ENCODE measurements at regions not wholly inside any gene's neighbourhood (a gene's known extent, or its start where the extent isn't known, plus 50 kb on each side); places are given as distances from the start of the nearest gene placed in this dataset.

DNA sequence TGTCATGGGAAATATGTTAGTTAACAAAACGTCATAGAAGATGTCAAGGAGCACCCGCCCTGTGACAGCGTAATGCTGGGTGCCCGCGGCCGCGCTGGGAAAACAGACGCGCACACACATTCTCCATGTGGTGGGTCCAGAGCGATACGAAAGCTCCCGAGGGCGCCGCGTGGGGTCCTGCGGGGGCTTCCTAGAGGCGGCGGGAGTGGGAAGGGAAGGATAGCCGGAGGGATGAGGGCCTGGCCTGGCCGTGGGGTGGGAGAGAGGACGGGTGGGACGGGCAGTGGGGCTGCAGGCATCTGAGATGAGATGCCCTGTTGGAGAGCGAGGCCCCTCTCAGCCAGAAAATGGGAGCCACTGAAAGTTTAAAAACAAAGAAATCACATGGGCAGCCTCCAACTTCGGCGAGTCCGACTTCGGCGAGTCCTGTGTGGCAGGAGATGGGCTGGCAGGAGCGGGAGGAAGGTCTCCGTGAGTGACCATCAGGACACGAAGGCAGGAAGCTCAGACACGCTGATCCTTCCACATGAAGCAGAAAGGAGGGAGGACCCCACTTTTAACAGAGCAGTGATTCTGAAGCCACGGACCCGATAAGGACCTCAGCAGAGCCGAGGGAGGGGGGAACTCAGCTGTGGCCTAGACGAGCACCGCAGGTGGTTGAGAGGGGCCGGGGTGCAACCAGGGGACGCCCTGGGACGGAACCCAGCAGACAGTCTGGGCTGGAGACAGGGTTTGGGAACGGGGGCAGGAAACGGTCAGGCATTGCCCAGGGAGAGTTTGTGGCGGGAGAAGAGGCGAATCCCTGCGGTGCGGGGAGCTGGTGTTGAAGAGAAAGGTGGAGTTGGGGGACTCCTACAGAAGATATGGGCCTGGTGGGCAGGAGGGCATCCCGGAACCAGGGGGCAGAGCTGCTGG is 114.1 kb upstream of the FRMD1 start:
- no peak for TF ChIP-seq CTCF (conservative IDR thresholded peaks at IDR 0.05 in 1 of 2, IDR thresholded peaks at IDR 0.05 in 1 of 2; ENCODE audit: extremely low read depth in 1 of 2, insufficient read depth in 1 of 2, low read depth in 1 of 2, low read length in 2 of 2)
- no peak for TF ChIP-seq EZH2 (IDR thresholded peaks at IDR 0.05; ENCODE audit: borderline replicate concordance, low read length)

Data from mammary epithelial cell (primary cell).